ENCODE measurements at regions not wholly inside any gene's neighbourhood (a gene's known extent, or its start where the extent isn't known, plus 50 kb on each side); places are given as distances from the start of the nearest gene placed in this dataset.

- ATAC-seq (no peak), DNase-seq (ENCODE audit: low read depth in 1 of 2, low spot score in 1 of 2) (no peak), FAIRE-seq (no peak)
- Histone ChIP-seq H3K4me2 (no peak overlapping the region), H3K27ac (no peak overlapping the region), H3K4me1 (no peaks in the 10 kb centered on the region), H3K9me3 (no peaks in the 10 kb centered on the region), H3K4me3 (no peak overlapping the region)
- 1% methylated on average over 4 of the region's 4 CpGs for WGBS (ENCODE audit: missing lambda C conversion rate)
- TF ChIP-seq RAD21 (conservative IDR thresholded peaks at IDR 0.05 in 1 of 2, IDR thresholded peaks at IDR 0.05 in 1 of 2): no peak
- TF ChIP-seq FOSB (CRISPR knock-in tag; IDR thresholded peaks at IDR 0.05): no peak
- TF ChIP-seq BHLHE40 (IDR thresholded peaks at IDR 0.05; ENCODE audit: low read depth, low read length): no peak
- no peak for TF ChIP-seq HES2 (IDR thresholded peaks at IDR 0.05)
- TF ChIP-seq ZC3H11A (IDR thresholded peaks at IDR 0.05): no peak
- no peak for TF ChIP-seq KDM5A (IDR thresholded peaks at IDR 0.05)
- POLR2A ChIA-PET: no interaction called here
- CTCF ChIA-PET: no interaction called here
These were observed 879.9 kb upstream of the TENM4 start for GRCh38 chr11:80320765-80321164.

DNA sequence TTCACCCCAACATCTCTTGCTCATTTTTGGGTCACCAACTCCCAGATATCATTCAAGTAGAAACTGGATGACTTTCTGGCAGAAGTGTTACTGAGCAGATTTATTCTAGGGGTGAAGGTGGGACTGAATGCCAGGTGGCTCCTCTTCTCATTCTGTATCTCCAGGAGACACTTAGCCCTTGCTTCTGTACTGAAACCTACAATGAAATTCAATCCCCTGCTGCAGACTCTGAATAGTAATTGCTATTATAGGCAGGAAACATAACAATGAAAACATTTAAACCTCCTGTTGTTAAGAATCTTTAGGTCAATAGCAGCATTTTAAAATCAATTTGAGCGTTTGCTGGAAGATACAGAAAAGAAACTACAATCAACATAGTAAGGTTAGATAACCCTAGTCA, 879.4 kb upstream of the TENM4 start:
- WGBS (ENCODE audit: missing lambda C conversion rate): 0% methylated on average over 1 of the region's 1 CpG
- no peak for ATAC-seq
- CTCF ChIA-PET: no interaction called here

More for the DNA sequence above, 879.4 kb upstream of the TENM4 start:
- Histone ChIP-seq H3K27ac (no peak overlapping the region), H3K4me1 (no peaks in the 10 kb centered on the region), H3K9me3 (no peaks in the 10 kb centered on the region), H3K4me3 (no peak overlapping the region), H3K4me2 (no peak overlapping the region)
- TF ChIP-seq MAFK (IDR thresholded peaks at IDR 0.05; ENCODE audit: partially characterized antibody) (no peak), BHLHE40 (IDR thresholded peaks at IDR 0.05; ENCODE audit: low read depth, low read length) (no peak), GATA3 (IDR thresholded peaks at IDR 0.05; ENCODE audit: borderline replicate concordance) (no peak), JUNB (IDR thresholded peaks at IDR 0.05) (no peak), EHMT2 (IDR thresholded peaks at IDR 0.05; ENCODE audit: low read depth) (no peak), SMC3 (IDR thresholded peaks at IDR 0.05) (no peak), HOXB5 (CRISPR knock-in tag; IDR thresholded peaks at IDR 0.05) (no peak), FOSL2 (IDR thresholded peaks at IDR 0.05) (no peak), FOSL2 (CRISPR knock-in tag; IDR thresholded peaks at IDR 0.05) (no peak), CBX8 (IDR thresholded peaks at IDR 0.05) (no peak), HMGXB4 (CRISPR knock-in tag; IDR thresholded peaks at IDR 0.05; ENCODE audit: borderline replicate concordance) (no peak), NFE2L2 (conservative IDR thresholded peaks at IDR 0.05; ENCODE audit: low read length) (no peak), CHD4 (IDR thresholded peaks at IDR 0.05; ENCODE audit: borderline replicate concordance) (no peak), CEBPB (IDR thresholded peaks at IDR 0.05) (no peak), REST (IDR thresholded peaks at IDR 0.05) (no peak), TP53 (CRISPR knock-in tag; IDR thresholded peaks at IDR 0.05) (no peak), ZNF302 (CRISPR knock-in tag; IDR thresholded peaks at IDR 0.05) (no peak), FOXS1 (CRISPR knock-in tag; IDR thresholded peaks at IDR 0.05) (no peak), MAZ (IDR thresholded peaks at IDR 0.05; ENCODE audit: borderline replicate concordance, low read depth, low read length) (no peak), CBX2 (IDR thresholded peaks at IDR 0.05; ENCODE audit: borderline replicate concordance, low read depth) (no peak), RCOR1 (IDR thresholded peaks at IDR 0.05; ENCODE audit: low read depth, low read length) (no peak)
- POLR2A ChIA-PET: no interaction called here
- DNase-seq (ENCODE audit: low read depth in 1 of 2, low spot score in 1 of 2) (no peak), FAIRE-seq (no peak)
